ENCODE measurements at regions not wholly inside any gene's neighbourhood (a gene's known extent, or its start where the extent isn't known, plus 50 kb on each side); places are given as distances from the start of the nearest gene placed in this dataset.

- no peak for ATAC-seq
- intact Hi-C loops (cut with DNase I), result no loop called here
- H3K27ac ChIP-seq, result no peak overlapping the region
- H3K9me3 ChIP-seq, result no peaks in the 10 kb centered on the region
- no peak overlapping the region for H3K4me3 ChIP-seq
- H3K36me3 ChIP-seq, result no peaks in the 10 kb centered on the region
- H3K27me3 ChIP-seq, result no peaks in the 10 kb centered on the region
- 93 to 96% methylated on average over 21 of the region's 21 CpGs for WGBS, 2 donors
- TF ChIP-seq, protein P1, sequence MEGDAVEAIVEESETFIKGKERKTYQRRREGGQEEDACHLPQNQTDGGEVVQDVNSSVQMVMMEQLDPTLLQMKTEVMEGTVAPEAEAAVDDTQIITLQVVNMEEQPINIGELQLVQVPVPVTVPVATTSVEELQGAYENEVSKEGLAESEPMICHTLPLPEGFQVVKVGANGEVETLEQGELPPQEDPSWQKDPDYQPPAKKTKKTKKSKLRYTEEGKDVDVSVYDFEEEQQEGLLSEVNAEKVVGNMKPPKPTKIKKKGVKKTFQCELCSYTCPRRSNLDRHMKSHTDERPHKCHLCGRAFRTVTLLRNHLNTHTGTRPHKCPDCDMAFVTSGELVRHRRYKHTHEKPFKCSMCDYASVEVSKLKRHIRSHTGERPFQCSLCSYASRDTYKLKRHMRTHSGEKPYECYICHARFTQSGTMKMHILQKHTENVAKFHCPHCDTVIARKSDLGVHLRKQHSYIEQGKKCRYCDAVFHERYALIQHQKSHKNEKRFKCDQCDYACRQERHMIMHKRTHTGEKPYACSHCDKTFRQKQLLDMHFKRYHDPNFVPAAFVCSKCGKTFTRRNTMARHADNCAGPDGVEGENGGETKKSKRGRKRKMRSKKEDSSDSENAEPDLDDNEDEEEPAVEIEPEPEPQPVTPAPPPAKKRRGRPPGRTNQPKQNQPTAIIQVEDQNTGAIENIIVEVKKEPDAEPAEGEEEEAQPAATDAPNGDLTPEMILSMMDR (IDR thresholded peaks at IDR 0.05), result no peak
- DNase-seq, result peak in 1 of 6 donors; percentile 40
- no peak for FAIRE-seq
- H3K4me1 ChIP-seq, result no peaks in the 10 kb centered on the region
Measured at GRCh38 chr2:128368437-128369107, 49.9 kb upstream of the HS6ST1 start.

DNA sequence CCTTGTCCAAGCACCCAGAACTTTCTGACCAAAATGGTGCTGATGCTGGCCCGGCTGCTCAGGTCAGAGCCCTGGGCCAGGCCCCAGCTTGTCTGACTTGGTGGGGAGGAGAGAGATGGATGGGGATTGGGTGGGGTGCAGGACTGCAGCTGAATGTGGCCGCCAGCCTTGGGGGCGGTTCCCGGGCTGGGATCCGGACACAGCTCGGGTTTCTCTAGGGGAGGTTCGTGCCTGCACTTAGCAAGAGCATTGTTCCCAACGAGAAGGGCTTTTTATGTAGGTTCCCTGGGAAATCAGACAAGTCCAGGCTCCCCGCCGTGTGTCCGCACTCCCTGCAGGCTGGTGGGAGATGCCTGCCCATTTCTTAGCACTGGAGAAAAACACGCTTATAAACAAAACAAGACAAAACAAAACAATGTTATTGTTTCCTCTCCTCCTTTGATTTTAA is 50.5 kb upstream of the HS6ST1 start:
- no peak overlapping the region for H3K27ac ChIP-seq
- 87 to 96% methylated on average over 12 of the region's 12 CpGs for WGBS, 2 donors

GRCh38 chr2:128369602-128370467 is 51.2 kb upstream of the HS6ST1 start:
- no peak overlapping the region for H3K27ac ChIP-seq
- no peak for FAIRE-seq
- 66 to 71% methylated on average over 17 of the region's 17 CpGs for WGBS, 2 donors

More for the DNA sequence above, 50.5 kb upstream of the HS6ST1 start:
- no peaks in the 10 kb centered on the region for H3K36me3 ChIP-seq
- FAIRE-seq (no peak), DNase-seq (peak in 1 of 6 donors; percentile 43), ATAC-seq (peak in 1 of 4 donors; percentile 35)
- no peaks in the 10 kb centered on the region for H3K9me3 ChIP-seq
- no peaks in the 10 kb centered on the region for H3K4me1 ChIP-seq
- H3K4me3 ChIP-seq, result no peak overlapping the region
- H3K27me3 ChIP-seq, result no peaks in the 10 kb centered on the region
- TF ChIP-seq, protein P1 (IDR thresholded peaks at IDR 0.05), result no peak
- intact Hi-C loops (cut with DNase I), result no loop called here

DNA sequence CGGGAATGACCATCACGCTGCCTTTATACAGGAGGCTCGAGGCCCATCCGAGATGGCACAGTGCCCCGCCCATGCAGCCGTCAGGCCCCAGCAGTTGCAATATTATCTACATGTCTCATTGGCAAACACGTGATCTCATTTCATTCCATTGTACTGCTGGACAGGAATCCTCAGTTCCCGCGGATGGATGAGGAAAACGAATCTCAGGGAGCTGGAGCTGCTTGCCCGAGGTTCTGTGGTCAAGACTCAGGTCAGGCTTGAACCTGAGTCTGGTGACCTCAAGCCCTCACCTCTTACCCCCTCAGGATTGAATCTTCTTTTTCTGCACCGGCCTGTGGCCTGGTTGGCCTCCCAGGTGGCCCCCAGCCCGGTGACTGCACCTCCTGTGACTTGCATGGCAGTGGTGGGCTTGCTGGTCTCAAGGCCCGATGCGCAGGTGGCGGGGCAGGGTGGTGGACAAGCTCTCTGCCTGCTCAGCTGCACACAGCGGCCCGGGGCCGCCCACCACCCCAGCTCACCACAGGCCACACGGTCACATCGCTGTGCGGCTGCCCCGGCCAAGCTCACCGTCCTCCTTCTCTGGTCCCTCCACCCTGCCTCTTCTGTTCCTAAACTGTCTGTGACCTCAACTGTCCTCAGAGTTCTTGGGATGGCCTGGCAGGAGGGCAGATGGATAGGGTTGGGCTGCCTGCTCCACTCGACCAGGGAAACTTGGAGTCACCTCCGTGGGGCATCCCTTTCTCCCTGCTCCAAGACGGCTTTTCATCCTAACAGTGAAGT is 52.0 kb upstream of the HS6ST1 start:
- no peaks in the 10 kb centered on the region for H3K36me3 ChIP-seq
- intact Hi-C loops (cut with DNase I), result no loop called here
- no peak for FAIRE-seq
- H3K27me3 ChIP-seq, result no peaks in the 10 kb centered on the region
- ATAC-seq, result no peak
- TF ChIP-seq, protein P1 (IDR thresholded peaks at IDR 0.05), result no peak
- no peaks in the 10 kb centered on the region for H3K9me3 ChIP-seq
- H3K4me3 ChIP-seq, result no peak overlapping the region
- no peak overlapping the region for H3K27ac ChIP-seq
- peak in 2 of 6 donors; percentile 51 to 57 for DNase-seq
- no peaks in the 10 kb centered on the region for H3K4me1 ChIP-seq
- WGBS, 2 donors, result 88 to 89% methylated on average over 27 of the region's 27 CpGs

More at GRCh38 chr2:128369602-128370467, 51.2 kb upstream of the HS6ST1 start:
- ATAC-seq (no peak), DNase-seq (peak in 1 of 6 donors; percentile 42)
- Histone ChIP-seq H3K4me1 (no peaks in the 10 kb centered on the region), H3K9me3 (no peaks in the 10 kb centered on the region), H3K27me3 (no peaks in the 10 kb centered on the region), H3K4me3 (no peak overlapping the region), H3K36me3 (no peaks in the 10 kb centered on the region)
- intact Hi-C loops (cut with DNase I), result no loop called here
- TF ChIP-seq, protein P1 (IDR thresholded peaks at IDR 0.05), result no peak

Data from pancreas (tissue), 10 donors.